Smooth muscle cell (in vitro differentiated cells): ENCODE measurements at regions not wholly inside any gene's neighbourhood (a gene's known extent, or its start where the extent isn't known, plus 50 kb on each side); places are given as distances from the start of the nearest gene placed in this dataset.

ENCODE experiments used
- DNase-seq: peaks from one replicate; lab custom pipeline; 2025; ENCODE audit not compliant: unreplicated experiment; lab: John Stamatoyannopoulos, UW
- H2AFZ ChIP-seq: fragments of 200-600 bp; sonication (generic); 2 replicates; pipeline ENCODE4 v1.6.0; 2016; ENCODE audit warnings: antibody characterized with exemption, low read depth, mild to moderate bottlenecking
- H3F3A ChIP-seq: fragments of 200-600 bp; sonication (generic); 2 replicates; pipeline ENCODE4 v1.6.0; 2017; ENCODE audit warnings: antibody characterized with exemption, low read depth
- H3K27ac ChIP-seq: fragments of 200-600 bp; sonication (generic); 2 replicates; pipeline ENCODE4 v1.5.1; 2016; ENCODE audit warnings: low read depth, mild to moderate bottlenecking
- H3K27me3 ChIP-seq: fragments of 200-600 bp; sonication (generic); 2 replicates; pipeline ENCODE4 v1.6.1; 2016; ENCODE audit warnings: low read depth, mild to moderate bottlenecking
- H3K36me3 ChIP-seq: fragments of 200-600 bp; sonication (generic); 2 replicates; pipeline ENCODE4 v1.5.1; 2016; ENCODE audit warnings: low read depth
- H3K4me1 ChIP-seq: fragments of 200-600 bp; sonication (generic); 2 replicates; pipeline ENCODE4 v1.5.1; 2016; ENCODE audit warnings: low read depth
- H3K4me2 ChIP-seq: fragments of 200-600 bp; sonication (generic); 2 replicates; pipeline ENCODE4 v1.6.0; 2016; ENCODE audit warnings: mild to moderate bottlenecking
- H3K4me3 ChIP-seq: fragments of 200-600 bp; sonication (generic); 2 replicates; pipeline ENCODE4 v1.5.1; 2016; ENCODE audit warnings: mild to moderate bottlenecking
- H3K79me2 ChIP-seq: fragments of 200-600 bp; sonication (generic); 2 replicates; pipeline ENCODE4 v1.6.0; 2016; ENCODE audit warnings: low read depth, mild to moderate bottlenecking
- H3K9ac ChIP-seq: fragments of 200-600 bp; sonication (generic); 2 replicates; pipeline ENCODE4 v1.6.0; 2016; ENCODE audit warnings: low read depth
- H3K9me3 ChIP-seq: fragments of 200-600 bp; sonication (generic); replicated peaks from 2 replicates; pipeline ENCODE4 v1.5.1; 2016; ENCODE audit warnings: low read depth
- H4K20me1 ChIP-seq: fragments of 200-600 bp; sonication (generic); 2 replicates; pipeline ENCODE4 v1.6.0; 2016; ENCODE audit warnings: low read depth
- CTCF ChIP-seq: fragments of 200-600 bp; sonication (generic); IDR thresholded peaks from 2 replicates; pipeline ENCODE4 v1.5.1; 2017; ENCODE audit warnings: borderline replicate concordance, mild to moderate bottlenecking, antibody characterized with exemption; ENCODE audit not compliant: insufficient read depth, poor library complexity, severe bottlenecking
- WGBS: methylation state at CpG from one replicate; pipeline ENCODE4 v1.1.7; 2016; ENCODE audit warnings: low lambda C conversion rate; 5-methylcytosine and 5-hydroxymethylcytosine counted together

GRCh38 chr13:58119351-58119750, 487.8 kb downstream of the PCDH17 start:
- H3K9me3 ChIP-seq = no peaks in the 10 kb centered on the region
- H3K27ac ChIP-seq = no peak overlapping the region
- no peak for DNase-seq
- no peaks in the 10 kb centered on the region for H3K36me3 ChIP-seq
- H3K79me2 ChIP-seq = no peaks in the 10 kb centered on the region
- no peak overlapping the region for H3K4me3 ChIP-seq
- H3K9ac ChIP-seq = no peak overlapping the region
- TF ChIP-seq CTCF = no peak
- no peak overlapping the region for H2AFZ ChIP-seq
- H3F3A ChIP-seq = no peaks in the 10 kb centered on the region
- 36% methylated on average over 1 of the region's 1 CpG for WGBS
- no peaks in the 10 kb centered on the region for H4K20me1 ChIP-seq
- no peaks in the 10 kb centered on the region for H3K4me1 ChIP-seq
- H3K27me3 ChIP-seq = no peaks in the 10 kb centered on the region
- no peak overlapping the region for H3K4me2 ChIP-seq

GRCh38 chr13:58119804-58120203, 488.3 kb downstream of the PCDH17 start:
- Histone ChIP-seq H3K27me3 (no peaks in the 10 kb centered on the region), H3K4me3 (no peak overlapping the region), H3K4me2 (no peak overlapping the region), H3K4me1 (no peaks in the 10 kb centered on the region), H2AFZ (no peak overlapping the region), H3K79me2 (no peaks in the 10 kb centered on the region), H3K27ac (no peak overlapping the region), H4K20me1 (no peaks in the 10 kb centered on the region), H3K36me3 (no peaks in the 10 kb centered on the region), H3K9me3 (no peaks in the 10 kb centered on the region), H3K9ac (no peak overlapping the region), H3F3A (no peaks in the 10 kb centered on the region)
- TF ChIP-seq CTCF = no peak
- no peak for DNase-seq
- WGBS = 89% methylated on average over 2 of the region's 2 CpGs

- 95% methylated on average over 2 of the region's 2 CpGs for WGBS
- H3K79me2 ChIP-seq = no peaks in the 10 kb centered on the region
- no peak overlapping the region for H3K4me3 ChIP-seq
- H3K27me3 ChIP-seq = no peaks in the 10 kb centered on the region
- H3K27ac ChIP-seq = no peak overlapping the region
- H3F3A ChIP-seq = no peaks in the 10 kb centered on the region
- no peaks in the 10 kb centered on the region for H3K4me1 ChIP-seq
- DNase-seq = no peak
- H3K9me3 ChIP-seq = no peaks in the 10 kb centered on the region
- H4K20me1 ChIP-seq = no peaks in the 10 kb centered on the region
- TF ChIP-seq CTCF = no peak
- H3K36me3 ChIP-seq = no peaks in the 10 kb centered on the region
- no peak overlapping the region for H3K9ac ChIP-seq
- H2AFZ ChIP-seq = no peak overlapping the region
- H3K4me2 ChIP-seq = no peak overlapping the region
These were observed 495.0 kb downstream of the PCDH17 start for GRCh38 chr13:58126496-58126895.

GRCh38 chr13:58134012-58134411, 502.5 kb downstream of the PCDH17 start:
- H4K20me1 ChIP-seq = no peaks in the 10 kb centered on the region
- WGBS = 80% methylated on average over 3 of the region's 3 CpGs
- TF ChIP-seq CTCF = no peak
- no peak for DNase-seq
- no peaks in the 10 kb centered on the region for H3K36me3 ChIP-seq
- no peaks in the 10 kb centered on the region for H3K4me1 ChIP-seq
- no peak overlapping the region for H3K4me3 ChIP-seq
- H3K79me2 ChIP-seq = no peaks in the 10 kb centered on the region
- H2AFZ ChIP-seq = no peak overlapping the region
- H3F3A ChIP-seq = no peaks in the 10 kb centered on the region
- no peak overlapping the region for H3K4me2 ChIP-seq
- no peaks in the 10 kb centered on the region for H3K27me3 ChIP-seq
- H3K27ac ChIP-seq = no peak overlapping the region
- H3K9me3 ChIP-seq = no peaks in the 10 kb centered on the region
- no peak overlapping the region for H3K9ac ChIP-seq
